Stomach (tissue), 8 donors: ENCODE measurements at regions not wholly inside any gene's neighbourhood (a gene's known extent, or its start where the extent isn't known, plus 50 kb on each side); places are given as distances from the start of the nearest gene placed in this dataset.

Experiments used
- DNase-seq, 2 donors: peaks; one replicate each; pipeline versions ENCODE4 v3.0.0 to v3.0.0-alpha.2; 2013 to 2019
- H3K27ac ChIP-seq, 5 donors: fragments of 200-600 bp in 4 of 5; sonication (generic) in 4 of 5; one replicate each; pipeline ENCODE4 v1.5.1; 2013 to 2019; ENCODE audit warnings: mild to moderate bottlenecking in 1 of 5, moderate library complexity in 1 of 5
- H3K27me3 ChIP-seq, 3 donors: fragments of 200-600 bp; sonication (generic); one replicate each; pipeline ENCODE4 v1.5.1; 2017 to 2019; ENCODE audit warnings: mixed run types in 1 of 3
- H3K36me3 ChIP-seq, 4 donors: fragments of 200-600 bp; sonication (generic); 1 replicate in 3 of 4; 2 replicates in 1 of 4; pipeline ENCODE4 v1.5.1; 2016 to 2019
- H3K4me1 ChIP-seq, 4 donors: fragments of 200-600 bp; sonication (generic); one replicate each; pipeline ENCODE4 v1.5.1; 2016 to 2019
- H3K4me3 ChIP-seq, 4 donors: fragments of 200-600 bp; sonication (generic) in 3 of 4; one replicate each; pipeline ENCODE4 v1.5.1; 2016 to 2019; ENCODE audit warnings: mild to moderate bottlenecking in 1 of 4
- H3K9me3 ChIP-seq, 4 donors: fragments of 200-600 bp; sonication (generic); one replicate each; pipeline ENCODE4 v1.5.1; 2016 to 2019
- EP300 ChIP-seq: sonication (generic); formaldehyde crosslinking; IDR thresholded peaks from one replicate; pipeline ENCODE4 v1.6.1; 2017; ENCODE audit warnings: antibody characterized with exemption
- POLR2A ChIP-seq, 4 donors: fragments of 450-650 bp; IDR thresholded peaks; one replicate each; pipeline ENCODE4 v1.6.1; 2016; ENCODE audit warnings: antibody characterized with exemption in 4 of 4, control low read depth in 2 of 4, mild to moderate bottlenecking in 1 of 4, moderate library complexity in 1 of 4
- POLR2AphosphoS5 ChIP-seq, 3 donors: sonication (generic); formaldehyde crosslinking; IDR thresholded peaks; one replicate each; pipeline ENCODE4 v1.6.1; 2016; ENCODE audit warnings: antibody characterized with exemption in 3 of 3
- WGBS, 5 donors: extraction: QIAGEN DNeasy Blood & Tissue Kit in 3 of 5; methylation state at CpG; one replicate each; pipeline versions ENCODE4 v1.1.5 to v1.1.7; 2013 to 2018; 5-methylcytosine and 5-hydroxymethylcytosine counted together
- intact Hi-C: fragments of 100-400 bp; cut with DNase I; formaldehyde crosslinking; loops from one replicate; pipeline ENCODE4 v1.15.1; 2023; ENCODE audit warnings: low total_unique reads
- TF ChIP-seq, protein P1 (sequence below), 7 experiments: fragments of 450-650 bp in 4 of 7; fragments of 200-600 bp in 3 of 7; sonication (generic) in 3 of 7; IDR thresholded peaks; one replicate each; pipeline ENCODE4 v1.5.1; 2016 to 2019; ENCODE audit warnings: antibody characterized with exemption in 7 of 7, control low read depth in 2 of 7, mild to moderate bottlenecking in 1 of 7
- donor health status: healthy with polysubstance abuse.
- donor health status: Bipolar disorder and iron deficiency.
- donor health status: healthy.

DNA sequence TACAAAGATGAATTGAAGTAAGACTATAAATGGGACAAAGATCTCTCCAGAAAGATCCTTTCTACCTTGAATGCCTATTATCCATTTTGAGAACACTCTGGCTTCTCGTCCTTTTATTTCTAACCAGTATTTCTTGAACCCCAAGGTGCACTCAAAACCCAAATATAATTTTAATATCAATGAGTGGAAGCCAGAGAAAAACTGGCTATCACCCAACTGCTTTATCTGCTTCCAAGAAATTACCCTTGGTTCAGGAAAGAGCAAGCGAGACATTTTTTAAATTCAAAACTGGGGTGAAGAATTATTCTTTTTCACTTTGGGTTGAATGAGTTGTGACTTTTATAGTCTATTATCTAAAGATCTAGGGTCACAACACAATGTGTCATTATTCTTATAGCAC is 221.3 kb downstream of the PTH2R start:
- no peaks in the 10 kb centered on the region for H3K4me1 ChIP-seq
- TF ChIP-seq, protein P1, sequence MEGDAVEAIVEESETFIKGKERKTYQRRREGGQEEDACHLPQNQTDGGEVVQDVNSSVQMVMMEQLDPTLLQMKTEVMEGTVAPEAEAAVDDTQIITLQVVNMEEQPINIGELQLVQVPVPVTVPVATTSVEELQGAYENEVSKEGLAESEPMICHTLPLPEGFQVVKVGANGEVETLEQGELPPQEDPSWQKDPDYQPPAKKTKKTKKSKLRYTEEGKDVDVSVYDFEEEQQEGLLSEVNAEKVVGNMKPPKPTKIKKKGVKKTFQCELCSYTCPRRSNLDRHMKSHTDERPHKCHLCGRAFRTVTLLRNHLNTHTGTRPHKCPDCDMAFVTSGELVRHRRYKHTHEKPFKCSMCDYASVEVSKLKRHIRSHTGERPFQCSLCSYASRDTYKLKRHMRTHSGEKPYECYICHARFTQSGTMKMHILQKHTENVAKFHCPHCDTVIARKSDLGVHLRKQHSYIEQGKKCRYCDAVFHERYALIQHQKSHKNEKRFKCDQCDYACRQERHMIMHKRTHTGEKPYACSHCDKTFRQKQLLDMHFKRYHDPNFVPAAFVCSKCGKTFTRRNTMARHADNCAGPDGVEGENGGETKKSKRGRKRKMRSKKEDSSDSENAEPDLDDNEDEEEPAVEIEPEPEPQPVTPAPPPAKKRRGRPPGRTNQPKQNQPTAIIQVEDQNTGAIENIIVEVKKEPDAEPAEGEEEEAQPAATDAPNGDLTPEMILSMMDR (IDR thresholded peaks at IDR 0.05), result no peak
- no peak for TF ChIP-seq POLR2A (IDR thresholded peaks at IDR 0.05)
- no peak for TF ChIP-seq POLR2AphosphoS5 (IDR thresholded peaks at IDR 0.05)
- no peak for TF ChIP-seq EP300
- no peaks in the 10 kb centered on the region for H3K36me3 ChIP-seq
- no peak overlapping the region for H3K4me3 ChIP-seq
- H3K27me3 ChIP-seq, result no peaks in the 10 kb centered on the region
- DNase-seq, result no peak
- H3K9me3 ChIP-seq, result no peaks in the 10 kb centered on the region
- no peak overlapping the region for H3K27ac ChIP-seq
- intact Hi-C loops, result no loop called here
- WGBS, 5 donors, result 21 to 47% (median 41%) methylated on average over 2 of the region's 2 CpGs

DNA sequence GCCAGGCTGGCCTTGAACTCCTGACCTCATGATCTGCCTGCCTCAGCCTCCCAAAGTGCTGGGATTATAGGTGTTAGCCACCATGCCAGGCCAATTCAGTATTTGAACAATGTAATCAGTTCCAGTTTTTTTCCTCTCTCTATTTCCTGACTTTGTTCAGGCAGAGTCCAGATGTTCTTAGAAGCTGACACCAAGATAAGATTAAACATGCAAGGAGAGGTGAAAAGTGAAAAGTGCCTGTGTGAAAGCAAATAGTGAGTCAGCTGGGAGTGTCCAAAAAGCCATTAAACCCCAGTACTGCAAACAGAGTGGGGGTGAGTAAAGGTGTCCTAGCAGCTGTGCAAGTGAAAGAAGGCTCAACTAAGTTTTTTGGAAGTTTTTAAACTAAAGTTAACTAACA is 231.5 kb downstream of the PTH2R start:
- Histone ChIP-seq H3K4me3 (no peak overlapping the region), H3K4me1 (no peaks in the 10 kb centered on the region), H3K27ac (no peak overlapping the region), H3K36me3 (no peaks in the 10 kb centered on the region), H3K9me3 (no peaks in the 10 kb centered on the region), H3K27me3 (no peaks in the 10 kb centered on the region)
- intact Hi-C loops, result no loop called here
- no peak for TF ChIP-seq POLR2A (IDR thresholded peaks at IDR 0.05)
- no peak for TF ChIP-seq EP300
- DNase-seq, result peak in 1 of 2 donors; percentile 66

DNA sequence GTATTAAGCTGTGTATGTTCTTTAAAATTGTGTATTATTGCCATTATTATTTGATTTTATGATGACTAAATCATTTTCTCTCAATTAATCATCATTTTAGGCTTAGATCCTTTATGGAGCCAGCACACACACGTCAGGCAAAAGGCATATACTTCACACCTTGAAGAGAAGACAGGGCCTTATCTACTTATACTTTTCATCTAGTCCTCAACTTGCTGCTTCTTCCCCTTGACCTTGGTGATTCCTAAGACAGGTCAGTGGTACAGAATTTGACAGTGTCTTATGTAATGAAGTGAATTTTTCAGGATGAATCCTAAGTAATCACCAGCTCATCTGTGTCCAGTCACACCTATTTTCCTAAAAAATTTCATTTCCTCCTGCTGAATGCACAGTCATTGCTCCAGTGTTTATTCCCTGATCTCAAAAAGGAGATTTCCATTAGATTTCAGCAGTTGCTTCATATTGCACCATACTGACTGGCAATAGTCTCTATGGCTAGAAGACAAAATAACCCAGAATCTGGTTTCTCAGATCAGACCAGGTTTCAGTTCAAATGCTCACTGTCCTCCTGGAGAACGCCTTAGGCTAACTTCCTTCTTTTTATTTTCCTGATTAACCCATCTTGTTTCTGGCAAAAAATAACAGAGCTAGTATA is 235.7 kb downstream of the PTH2R start:
- Histone ChIP-seq H3K9me3 (no peaks in the 10 kb centered on the region), H3K27ac (no peak overlapping the region), H3K4me1 (no peaks in the 10 kb centered on the region), H3K4me3 (no peak overlapping the region), H3K27me3 (no peaks in the 10 kb centered on the region), H3K36me3 (no peaks in the 10 kb centered on the region)
- TF ChIP-seq EP300, result no peak
- no peak for TF ChIP-seq POLR2A (IDR thresholded peaks at IDR 0.05)
- TF ChIP-seq POLR2AphosphoS5 (IDR thresholded peaks at IDR 0.05), result no peak
- WGBS, 5 donors, result 36 to 69% (median 52%) methylated on average over 2 of the region's 2 CpGs
- intact Hi-C loops, result no loop called here
- no peak for DNase-seq

DNA sequence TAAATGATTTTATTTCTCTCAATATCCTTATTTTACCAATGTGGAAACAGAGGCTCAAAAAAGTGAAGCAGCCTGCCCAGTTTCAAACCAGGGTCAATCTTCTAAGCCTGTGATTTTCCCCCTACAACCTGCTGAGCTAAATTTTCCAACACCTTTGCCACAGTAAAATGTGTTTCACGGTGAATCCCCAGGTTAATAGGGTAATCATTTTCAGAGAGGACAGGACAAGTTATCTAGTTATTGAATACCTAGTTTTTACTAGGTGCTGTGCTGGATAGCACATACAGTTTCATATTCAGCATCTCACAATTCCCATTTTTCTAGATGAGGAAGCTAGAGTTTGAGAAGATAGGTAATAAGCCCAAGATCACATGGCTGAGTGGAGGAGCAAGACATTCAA is 236.6 kb downstream of the PTH2R start:
- intact Hi-C loops, result no loop called here
- no peaks in the 10 kb centered on the region for H3K9me3 ChIP-seq
- H3K4me3 ChIP-seq, result no peak overlapping the region
- no peak for DNase-seq
- no peaks in the 10 kb centered on the region for H3K36me3 ChIP-seq
- TF ChIP-seq, protein P1 (IDR thresholded peaks at IDR 0.05), result no peak
- TF ChIP-seq EP300 (no peak), POLR2AphosphoS5 (IDR thresholded peaks at IDR 0.05) (no peak), POLR2A (IDR thresholded peaks at IDR 0.05) (no peak)
- 85 to 92% (median 89%) methylated on average over 1 of the region's 1 CpG for WGBS, 5 donors
- H3K4me1 ChIP-seq, result no peaks in the 10 kb centered on the region
- no peaks in the 10 kb centered on the region for H3K27me3 ChIP-seq
- no peak overlapping the region for H3K27ac ChIP-seq

DNA sequence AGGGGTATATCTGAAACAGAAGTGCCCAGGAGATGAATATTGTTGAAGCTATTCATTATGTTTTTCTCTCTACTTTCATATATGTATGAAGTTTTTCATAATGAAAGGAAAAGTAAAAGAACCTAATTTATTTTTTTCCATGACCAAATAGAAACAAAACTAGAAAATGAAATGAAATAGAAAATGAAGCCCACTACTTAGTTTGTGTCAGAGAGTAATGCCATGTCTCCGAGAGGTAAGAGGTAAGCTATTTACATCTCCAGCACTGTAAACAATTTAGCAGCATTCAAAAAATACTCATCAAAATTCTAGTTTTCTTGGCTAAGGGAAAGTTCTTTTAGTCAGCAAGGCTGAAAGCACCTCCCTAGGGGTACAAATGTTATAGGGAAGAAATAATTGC is 238.6 kb downstream of the PTH2R start:
- H3K36me3 ChIP-seq, result no peaks in the 10 kb centered on the region
- H3K4me1 ChIP-seq, result no peaks in the 10 kb centered on the region
- TF ChIP-seq, protein P1 (IDR thresholded peaks at IDR 0.05), result no peak
- TF ChIP-seq POLR2AphosphoS5 (IDR thresholded peaks at IDR 0.05) (no peak), EP300 (no peak), POLR2A (IDR thresholded peaks at IDR 0.05) (no peak)
- no peak for DNase-seq
- H3K4me3 ChIP-seq, result no peak overlapping the region
- no peaks in the 10 kb centered on the region for H3K9me3 ChIP-seq
- intact Hi-C loops, result no loop called here
- no peak overlapping the region for H3K27ac ChIP-seq
- no peaks in the 10 kb centered on the region for H3K27me3 ChIP-seq
- WGBS, 5 donors, result 62 to 86% (median 86%) methylated on average over 1 of the region's 1 CpG
